Hematopoietic multipotent progenitor cell treated with erythropoietin and hydrocortisone succinate and interleukin-3 and kit ligand, for 8 days (in vitro differentiated cells): ENCODE measurements at regions not wholly inside any gene's neighbourhood (a gene's known extent, or its start where the extent isn't known, plus 50 kb on each side); places are given as distances from the start of the nearest gene placed in this dataset.
A peak's percentile ranks its signal among the peaks of the same experiment; 100 is the strongest.

Experiments used
- DNase-seq: peaks from one replicate; pipeline ENCODE4 v3.0.0-alpha.2; 2015

DNA sequence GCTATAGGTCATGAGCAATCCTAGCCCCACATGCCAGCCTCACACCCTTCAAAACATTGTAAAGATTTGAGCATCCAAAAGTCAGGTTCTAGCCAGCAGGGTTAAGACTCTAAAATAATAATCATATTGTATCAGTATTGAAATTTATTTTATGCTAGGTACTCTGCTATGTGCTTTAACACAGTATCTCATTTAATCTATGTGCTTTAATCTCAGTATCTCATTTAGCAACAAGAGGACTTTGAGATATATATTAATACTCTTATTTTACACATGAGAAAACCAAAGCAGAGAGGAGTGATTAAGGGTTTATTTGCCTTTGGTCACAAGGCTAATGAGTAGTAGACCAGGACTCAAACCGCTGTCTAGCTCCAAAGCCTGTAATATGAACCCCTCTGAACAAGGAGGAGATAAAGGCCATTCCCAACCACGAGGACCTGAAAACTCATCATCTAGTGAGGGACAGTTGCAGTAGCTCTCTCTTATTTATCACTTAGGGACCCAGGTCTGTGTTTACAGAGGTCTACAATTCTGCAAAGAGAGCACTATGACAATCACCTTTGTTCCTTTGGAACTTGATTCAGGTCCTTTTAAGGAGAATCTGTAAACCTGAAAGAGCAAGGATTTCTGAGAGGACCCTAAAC, 116.5 kb upstream of the SERTAD2 start:
- no peak for DNase-seq

DNA sequence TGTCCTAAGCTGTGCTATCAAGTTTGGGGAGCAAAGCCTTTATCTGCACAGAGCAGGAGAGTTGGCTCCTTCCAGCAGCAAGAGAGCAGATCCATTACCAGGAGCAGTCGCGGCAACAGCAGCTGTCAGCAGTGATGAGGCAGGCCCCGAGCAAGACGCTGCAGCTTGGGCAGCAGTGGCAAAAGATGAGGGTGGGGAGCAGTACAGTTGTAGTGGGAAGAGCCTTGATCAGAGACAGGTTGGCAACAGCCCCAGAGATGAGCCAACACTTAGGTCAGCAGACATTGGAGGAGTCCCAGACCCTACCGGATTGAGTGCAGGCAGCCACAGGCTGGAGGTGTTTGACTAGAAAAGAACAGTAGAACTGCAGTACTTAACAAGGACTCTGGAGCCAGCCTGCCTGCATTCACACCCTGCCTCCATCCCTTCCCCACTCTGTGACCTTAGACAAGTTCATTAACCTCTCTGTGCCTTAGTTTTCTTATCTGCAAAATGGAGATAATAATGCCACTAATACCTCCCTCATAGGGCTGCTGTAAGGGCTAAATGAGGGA, 117.1 kb upstream of the SERTAD2 start:
- DNase-seq = peak; percentile 38

DNA sequence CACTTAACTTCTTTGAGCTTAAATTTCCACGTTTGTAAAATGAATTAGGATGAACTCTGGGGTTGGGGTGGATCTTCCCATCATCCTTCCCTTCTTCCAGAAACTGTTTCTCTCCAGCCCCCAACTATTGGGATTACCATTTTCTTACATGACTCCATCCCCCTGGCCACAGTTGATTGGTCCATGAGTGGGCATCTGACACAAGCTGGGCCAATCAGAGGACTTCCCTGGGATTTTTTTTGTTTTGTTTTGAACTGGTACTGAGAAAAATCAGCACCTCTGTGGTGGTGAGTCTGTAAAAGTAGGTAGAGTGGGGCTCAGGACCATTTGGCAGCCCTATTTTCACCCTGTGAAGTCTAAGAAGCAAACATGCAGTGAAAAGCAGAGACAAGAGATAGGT, 118.0 kb upstream of the SERTAD2 start:
- no peak for DNase-seq

DNA sequence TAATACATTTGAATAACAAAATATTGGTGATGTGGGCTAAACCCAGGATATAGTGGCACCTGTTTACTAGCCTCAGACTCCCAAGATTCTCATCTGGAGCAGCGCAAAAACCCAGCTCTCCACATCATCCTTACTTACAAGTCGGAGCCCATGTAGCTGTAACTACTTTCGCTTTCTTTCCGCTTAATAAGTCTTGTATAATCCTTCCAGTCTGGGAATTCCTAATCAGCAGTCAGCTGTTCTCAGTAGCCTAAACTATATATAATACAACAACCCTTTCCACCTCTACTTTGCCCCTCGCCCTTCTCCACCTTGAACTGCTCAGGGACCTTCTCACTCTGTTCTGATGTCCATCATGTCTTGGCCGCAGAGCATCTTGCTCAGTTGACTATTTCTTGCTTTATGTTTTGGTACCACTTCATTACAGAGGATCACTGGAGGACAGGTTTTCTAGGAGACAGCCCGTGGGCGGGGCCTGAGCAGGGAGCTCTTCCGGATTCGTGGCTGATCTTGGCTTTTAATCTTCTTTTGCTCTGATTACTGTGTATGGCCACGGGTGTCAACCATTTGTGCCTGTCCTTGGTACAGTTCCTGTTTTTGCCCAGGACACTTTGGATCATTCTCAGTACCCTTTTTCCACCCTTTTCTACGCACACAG, 119.9 kb upstream of the SERTAD2 start:
- no peak for DNase-seq

DNA sequence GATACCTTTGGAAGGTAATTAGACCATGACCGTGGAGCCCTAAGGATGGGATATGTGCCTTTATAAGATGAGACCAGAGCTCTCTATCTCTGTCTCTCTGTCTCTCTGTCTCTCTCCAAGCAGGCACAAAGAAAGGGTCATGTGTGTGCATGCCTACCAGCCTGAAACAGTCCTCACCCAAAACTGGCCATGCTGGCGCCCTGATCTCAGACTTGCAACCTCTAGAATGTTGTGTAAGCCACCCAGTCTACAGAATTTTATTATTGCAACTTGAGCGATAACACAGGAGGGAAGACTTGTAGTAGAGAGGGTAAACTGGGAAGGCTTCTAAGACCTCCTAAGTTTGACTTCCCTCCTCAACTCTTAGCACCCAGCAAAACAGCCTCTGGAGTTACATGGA, 124.1 kb upstream of the SERTAD2 start:
- no peak for DNase-seq

DNA sequence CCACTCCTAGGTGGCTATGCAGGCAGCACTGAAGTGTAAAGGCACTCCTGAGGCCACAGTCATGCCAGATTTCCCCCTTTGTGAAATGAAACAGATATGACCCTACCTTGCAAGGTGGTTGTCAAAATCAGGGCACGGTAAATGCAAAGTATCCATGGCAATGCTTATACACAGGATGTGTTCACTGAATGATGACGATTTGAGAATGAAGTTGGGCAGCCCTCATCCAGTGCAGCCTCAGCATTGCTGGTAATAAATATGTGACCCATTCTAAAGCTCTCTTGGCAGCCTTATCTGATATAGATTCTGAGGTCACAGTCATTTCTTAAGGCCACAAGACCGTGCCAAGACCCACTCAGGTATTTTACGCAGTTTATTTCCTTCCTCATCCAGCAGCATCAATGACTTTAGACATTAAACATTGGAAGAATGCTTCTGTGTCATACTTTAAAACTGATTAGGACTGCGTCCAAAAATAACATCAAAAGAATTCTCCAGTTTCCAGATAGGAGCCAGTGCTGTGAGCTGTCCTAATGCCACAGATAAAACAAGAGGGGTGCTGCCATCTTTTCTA, 125.5 kb upstream of the SERTAD2 start:
- DNase-seq = no peak

DNA sequence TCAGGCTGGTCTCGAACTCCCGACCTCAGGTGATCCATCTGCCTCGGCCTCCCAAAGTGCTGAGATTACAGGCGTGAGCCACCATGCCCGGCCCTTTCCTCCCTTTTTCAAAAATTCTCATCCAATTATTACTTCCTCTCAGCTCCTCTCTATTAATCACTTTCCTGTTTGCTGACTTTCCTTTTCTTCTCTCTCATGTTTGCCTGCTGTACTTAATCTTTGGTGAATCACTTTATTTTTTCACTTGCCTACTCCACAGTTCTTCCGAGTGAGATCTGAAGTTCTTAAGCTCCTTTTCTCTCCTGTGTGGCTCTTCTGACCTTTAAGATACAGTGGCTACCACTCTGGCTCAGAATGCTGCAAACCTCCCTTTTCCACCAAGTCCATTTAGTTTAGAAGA, 126.3 kb upstream of the SERTAD2 start:
- no peak for DNase-seq

DNA sequence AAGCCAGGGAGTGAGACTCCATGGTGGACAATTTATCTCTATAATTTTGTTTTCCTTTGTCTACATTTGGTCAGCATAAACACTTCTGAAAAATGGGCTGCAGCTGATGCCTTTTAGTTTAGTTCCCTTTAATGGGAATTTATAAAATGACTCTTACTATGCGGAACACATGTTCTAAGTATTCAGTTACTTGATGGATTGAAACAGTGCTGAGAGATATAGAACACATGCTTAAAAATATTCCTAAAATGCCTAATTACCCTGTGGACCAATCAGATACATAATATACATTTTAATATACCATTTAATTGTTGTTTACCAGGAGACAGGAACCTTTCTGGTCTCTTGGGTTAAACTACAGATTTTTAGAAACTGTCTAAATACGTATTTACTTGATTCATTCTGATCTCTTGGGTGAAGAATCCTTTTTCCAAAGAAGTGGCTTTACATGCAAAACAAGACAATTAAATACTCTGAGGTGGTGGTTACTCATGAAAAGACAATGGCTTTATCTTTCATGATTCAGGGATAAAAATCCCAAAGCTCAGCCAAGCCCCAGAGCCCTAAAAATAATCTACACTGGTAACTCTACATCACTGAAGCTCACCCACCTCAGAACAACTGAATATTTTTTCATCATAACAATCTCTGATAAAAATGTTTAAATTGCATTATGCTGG, 128.1 kb upstream of the SERTAD2 start:
- no peak for DNase-seq

DNA sequence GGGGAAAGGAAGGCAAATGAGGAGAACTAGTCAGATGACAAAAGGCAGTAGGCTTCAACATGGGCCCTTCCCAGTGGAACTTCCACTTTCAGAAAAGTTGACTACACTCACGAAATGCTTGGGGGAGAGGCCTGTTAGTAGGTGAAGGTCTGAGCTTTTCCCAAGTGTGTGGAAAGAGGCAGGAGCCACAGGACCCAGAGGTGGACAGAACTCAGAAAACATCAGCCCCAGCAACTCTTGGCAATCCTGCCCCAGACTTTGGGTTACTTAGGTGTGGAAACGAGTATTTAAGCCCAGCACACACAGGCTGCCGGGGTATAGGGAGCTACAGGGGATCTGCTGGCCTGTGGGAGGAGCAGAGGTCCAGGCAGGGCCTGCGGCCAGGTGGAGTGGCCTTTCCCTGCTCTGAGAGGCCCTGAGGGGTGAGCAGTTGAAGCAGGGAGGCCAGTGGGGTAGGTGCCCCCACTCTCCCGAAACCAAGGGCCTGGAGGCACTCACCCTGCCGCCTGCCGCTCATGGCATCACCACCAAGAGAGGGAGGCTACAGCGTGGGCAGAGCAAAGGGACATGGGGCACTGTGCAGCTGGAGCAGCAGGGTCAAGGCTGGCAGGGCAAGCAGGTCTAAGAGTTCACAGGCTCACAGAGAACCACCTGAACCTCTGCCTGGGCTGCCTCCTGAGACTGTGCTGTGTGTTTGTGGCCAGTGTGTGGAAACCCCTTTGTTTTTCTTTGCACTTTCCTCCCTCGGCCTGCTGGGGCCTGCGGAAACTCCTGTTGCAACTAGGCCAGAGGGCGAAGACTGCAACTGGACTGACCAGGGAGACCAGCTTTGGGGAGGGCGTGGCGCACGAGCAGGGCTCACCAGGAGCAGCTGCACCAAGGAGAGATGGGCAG, 130.7 kb upstream of the SERTAD2 start:
- no peak for DNase-seq

DNA sequence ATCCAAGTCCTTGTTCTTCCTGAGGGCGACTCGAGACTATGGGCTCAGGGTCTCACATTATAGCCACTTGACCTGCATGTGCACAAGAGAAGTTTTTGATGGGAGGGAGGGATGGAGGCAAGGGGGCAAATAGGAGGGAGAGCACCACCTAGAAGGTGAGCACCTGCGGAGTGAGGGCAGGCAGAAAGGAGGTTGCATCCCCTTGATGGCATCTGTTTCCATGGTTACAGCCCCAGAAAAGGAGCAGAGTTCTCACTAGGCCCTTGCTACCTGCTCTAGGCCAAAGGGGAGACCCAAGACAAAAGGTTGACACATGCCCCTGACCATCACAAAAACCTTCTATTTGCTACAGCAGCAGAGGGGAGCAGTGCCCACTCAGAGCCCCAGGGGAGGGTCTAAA, 131.5 kb upstream of the SERTAD2 start:
- DNase-seq = no peak

DNA sequence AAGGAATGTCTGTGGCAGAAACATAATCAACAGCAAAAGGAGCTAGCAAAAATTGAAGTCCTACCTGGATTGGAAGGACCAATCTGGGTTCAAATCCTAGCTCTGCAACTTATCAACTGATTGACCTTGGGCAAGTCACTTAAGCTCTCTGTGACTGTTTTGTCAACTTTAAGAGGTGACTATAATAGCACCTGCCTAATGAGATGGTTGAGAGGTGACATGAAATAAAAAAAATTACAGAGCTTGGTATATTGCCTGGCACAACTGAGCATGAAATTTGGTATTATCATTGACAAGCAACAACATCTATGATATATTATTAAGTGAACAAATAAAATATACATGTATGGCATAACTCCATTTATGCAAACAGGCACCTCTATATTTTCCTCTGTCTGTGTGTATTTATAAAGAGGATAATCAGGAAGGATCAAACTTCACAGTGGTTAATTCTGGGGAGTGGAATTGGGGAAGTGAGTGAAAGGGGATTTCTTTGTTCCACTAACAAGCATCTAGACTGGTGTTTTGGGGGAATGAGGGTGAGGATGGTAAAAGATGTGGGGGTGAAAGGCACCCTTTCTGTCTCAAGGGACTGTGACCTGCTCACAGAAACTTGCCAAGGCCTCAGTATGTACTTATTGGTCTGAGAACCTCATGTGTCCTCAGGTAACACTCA, 132.8 kb upstream of the SERTAD2 start:
- DNase-seq = no peak

DNA sequence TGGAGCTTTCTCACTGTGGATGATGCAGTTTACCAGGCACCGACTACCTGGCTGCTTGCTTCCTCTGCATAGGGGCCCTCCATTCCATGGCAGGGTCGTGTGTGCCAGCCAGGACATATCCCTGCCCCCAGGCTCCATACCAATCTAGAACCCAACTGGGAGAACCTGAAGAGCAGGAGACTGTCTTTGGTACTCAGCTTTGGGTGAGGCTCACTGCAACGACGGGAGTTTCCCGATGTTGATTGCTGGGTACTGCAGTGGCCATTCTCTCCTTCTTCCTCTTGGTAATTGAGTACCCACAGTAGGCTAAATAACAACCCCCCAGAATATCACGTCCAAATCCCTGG, 133.3 kb upstream of the SERTAD2 start:
- DNase-seq = no peak

DNA sequence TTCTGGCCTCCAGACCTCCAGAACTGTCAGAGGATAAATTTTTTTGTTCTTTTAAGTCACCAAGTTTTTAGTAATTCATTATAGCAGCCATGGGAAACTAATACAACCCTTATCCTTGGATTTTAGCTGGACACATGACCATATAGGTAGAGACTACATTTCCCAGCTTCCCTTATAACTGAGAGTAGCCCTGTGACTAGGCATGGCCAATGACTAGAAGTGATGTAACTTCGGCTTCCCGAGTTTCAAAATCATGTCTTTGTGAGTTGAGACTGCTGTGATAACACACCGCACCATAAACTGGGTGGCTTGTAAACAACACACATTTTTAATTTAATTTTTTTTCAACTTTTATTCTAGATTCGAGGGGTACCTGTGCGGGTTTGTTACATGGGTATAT, 134.0 kb upstream of the SERTAD2 start:
- no peak for DNase-seq

DNA sequence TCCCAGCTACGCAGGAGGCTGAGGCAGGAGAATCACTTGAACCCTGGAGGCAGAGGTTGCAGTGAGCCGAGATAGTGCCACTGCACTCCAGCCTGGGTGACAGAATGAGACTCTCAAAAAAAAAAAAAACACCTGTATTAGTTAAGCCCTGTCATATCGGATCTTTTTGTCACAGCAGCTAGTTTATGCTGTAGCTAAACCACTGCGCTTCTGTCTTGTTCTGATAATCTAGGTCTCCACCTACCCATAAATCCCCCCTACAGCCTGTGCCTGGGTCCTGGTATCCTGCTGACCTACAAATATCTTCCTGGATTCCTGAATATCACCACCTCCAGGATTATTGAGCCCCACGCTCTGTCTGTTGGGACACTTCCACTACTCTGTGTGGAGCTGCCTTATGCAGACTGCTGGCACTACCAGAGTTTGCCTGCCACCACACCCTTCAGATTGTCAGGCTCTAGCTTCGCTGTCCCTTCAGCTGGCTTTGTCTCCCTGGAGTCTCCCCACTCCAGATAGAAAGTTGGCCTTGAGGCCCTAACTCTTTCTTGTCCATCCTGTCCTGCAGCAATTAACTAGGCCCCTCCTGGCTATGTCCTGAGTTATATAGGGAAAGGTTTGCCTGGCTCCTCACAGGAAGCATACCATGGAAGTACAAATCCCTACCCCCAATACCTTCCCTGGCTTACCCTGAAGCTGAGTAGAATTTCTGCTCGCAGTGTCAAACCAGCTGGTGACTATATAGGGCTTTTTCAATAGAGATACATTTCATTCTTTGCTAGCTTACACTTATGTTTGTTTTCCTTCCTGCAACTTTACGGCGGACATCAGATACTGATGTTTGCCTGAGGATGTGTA, 136.0 kb upstream of the SERTAD2 start:
- DNase-seq = no peak

DNA sequence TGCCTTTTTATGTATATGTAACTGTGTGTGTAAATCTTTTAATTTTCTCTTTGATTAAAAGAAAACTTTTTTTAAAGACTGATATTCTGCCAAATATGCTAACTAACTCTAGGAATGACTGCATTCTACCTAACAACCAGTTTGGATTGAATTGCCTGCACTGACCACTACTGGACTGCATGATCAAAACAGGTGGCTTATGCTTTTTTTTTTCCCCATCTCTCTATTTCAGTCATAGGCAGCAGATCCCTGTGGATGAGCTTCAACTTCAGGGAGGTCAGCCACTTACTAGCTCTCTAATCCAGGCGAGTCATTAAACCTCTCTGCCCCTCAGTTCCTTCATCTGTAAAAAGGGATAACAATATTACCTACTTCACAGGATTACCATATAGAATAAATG, 138.6 kb upstream of the SERTAD2 start:
- no peak for DNase-seq

DNA sequence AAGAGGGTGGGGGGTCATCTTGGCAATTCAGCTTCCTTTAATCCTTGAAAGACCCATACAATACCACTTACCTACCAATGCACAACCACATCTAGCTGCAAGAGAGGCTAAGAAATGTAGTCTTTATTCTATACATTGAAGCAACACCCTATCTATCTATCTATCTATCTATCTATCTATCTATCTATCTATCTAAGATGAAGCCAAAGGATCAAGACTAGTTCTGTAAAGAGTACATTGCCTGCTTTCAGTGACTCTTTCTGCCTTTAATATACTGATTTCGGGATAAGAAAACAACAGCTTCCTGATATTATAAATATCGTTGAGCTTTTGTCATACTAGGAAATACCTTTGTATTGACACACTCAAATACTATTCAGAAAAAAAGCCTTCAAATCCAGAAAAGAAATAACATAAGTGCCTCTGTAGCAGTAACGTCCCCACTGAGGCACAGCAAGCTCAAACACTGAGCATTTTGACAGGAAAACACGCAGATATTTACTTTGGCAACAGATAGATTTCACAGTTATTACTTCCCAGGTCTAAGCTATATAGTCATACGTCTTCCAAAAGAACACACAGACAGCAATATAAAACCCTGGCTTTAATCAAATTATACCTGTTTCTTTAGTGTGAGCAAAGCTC, 139.4 kb upstream of the SERTAD2 start:
- no peak for DNase-seq

DNA sequence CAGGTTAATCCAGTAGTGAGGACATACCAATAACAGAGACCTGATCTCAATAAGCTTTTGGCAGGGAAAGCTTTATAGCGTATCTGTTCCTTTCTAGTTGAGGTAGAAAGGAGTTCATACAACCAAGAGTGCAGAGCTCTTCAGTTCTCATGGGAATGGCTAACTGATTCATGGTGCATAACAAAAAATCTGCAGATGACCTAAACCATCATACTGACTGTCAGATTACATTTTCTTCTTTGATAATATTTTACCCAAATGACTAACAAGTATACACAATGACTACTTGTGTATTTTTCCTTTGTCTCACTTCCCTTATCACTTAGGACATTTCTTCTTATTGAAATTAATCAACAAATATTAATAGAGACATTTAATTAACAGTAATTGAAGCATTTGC, 140.0 kb upstream of the SERTAD2 start:
- no peak for DNase-seq

DNA sequence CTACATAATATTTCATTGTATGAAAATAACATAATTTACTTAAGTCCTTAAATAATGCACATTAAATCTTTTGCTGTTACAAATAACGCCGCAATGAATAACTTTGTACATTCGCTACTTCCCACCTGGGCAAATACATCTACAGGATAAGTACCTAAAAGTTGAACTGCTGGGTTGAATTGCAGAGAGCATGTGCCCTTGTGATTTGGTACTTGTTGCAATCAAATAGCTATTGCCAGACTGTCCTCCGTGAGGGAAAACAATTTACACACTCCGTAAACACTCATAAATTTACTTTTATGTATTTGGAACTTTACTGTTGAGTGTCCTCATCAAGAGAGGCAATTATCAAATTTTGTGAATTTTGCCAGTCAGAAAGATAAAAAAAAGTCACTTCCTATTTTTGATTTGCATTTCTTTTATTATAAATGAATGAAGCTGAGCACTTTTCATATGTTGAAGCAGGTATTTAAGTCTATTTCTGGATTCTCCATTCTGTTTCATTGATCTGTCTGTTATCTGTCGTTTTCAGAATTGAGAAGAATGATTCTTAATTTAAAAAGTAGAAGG, 140.8 kb upstream of the SERTAD2 start:
- no peak for DNase-seq

DNA sequence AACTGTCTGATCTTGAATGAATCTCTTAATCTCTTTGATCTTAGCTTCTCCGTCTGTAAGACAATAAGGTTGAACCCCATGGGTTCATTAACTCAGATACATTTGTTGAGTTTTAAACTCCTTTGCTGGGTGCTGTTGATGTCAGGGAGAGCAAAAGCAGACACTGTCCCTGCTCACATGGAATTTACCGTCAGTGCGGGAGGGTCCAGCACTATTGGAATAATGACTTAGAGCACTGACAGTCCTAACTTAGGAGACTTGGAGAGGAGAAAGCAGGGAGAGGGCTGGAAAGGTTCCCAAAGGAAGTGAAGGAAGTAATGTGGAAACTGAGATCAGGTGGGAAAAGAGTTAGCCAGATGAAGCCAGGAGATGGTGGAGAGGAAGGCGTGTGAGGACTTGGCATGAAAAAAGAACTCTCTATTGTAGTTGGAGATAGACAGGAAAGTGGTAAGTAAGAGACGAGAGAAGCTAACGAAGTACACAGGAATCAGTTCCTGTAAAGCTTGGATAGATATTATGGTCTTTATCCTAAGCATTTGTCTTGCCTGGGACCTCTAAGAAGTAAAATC, 141.4 kb upstream of the SERTAD2 start:
- no peak for DNase-seq

DNA sequence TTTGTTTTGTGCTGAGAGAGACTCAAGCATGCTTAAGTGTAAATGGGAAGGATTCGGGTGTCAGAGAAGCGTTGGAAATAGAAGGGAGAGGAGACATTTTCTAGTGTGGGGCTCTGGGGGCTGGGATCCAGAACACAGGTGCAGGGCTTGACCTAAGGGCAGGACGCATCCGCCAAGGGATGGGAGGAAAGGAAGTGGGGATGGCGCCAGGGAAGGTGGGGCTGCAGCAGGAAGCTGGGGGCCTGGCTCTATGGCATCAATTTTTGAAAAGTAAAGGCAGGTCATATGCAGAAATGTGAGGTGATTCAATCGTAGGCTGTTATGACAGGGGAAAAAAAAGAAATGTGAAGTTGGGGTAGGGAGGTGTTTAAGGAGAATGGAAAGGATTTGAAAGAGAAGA, 143.2 kb upstream of the SERTAD2 start:
- DNase-seq = no peak
